A549 (cell line): ENCODE measurements at regions not wholly inside any gene's neighbourhood (a gene's known extent, or its start where the extent isn't known, plus 50 kb on each side); places are given as distances from the start of the nearest gene placed in this dataset.

Experiments used
- CEBPB ChIP-seq, 2 experiments: fragments of >200 bp in 1 of 2; sonication (Bioruptor Twin) in 1 of 2; formaldehyde crosslinking in 1 of 2; IDR thresholded peaks; 2 replicates each; pipeline ENCODE4 v1.6.1; 2012 to 2016
- EP300 ChIP-seq, 2 experiments: fragments of >200 bp; sonication (Bioruptor Twin); formaldehyde crosslinking; IDR thresholded peaks; 2 replicates in 1 of 2; 3 replicates in 1 of 2; pipeline ENCODE4 v1.6.1; 2016 to 2017
- JUN ChIP-seq, 2 experiments: fragments of >200 bp; sonication (Bioruptor Twin); formaldehyde crosslinking; IDR thresholded peaks; 2 replicates in 1 of 2; 3 replicates in 1 of 2; pipeline ENCODE4 v1.6.1; 2016 to 2017
- MAFK ChIP-seq: fragments of 450-650 bp; IDR thresholded peaks from 2 replicates; pipeline ENCODE4 v1.6.1; 2014; ENCODE audit not compliant: partially characterized antibody
- TF ChIP-seq, protein P1 (sequence below): IDR thresholded peaks from 2 replicates; pipeline ENCODE4 v1.6.1; 2012; ENCODE audit warnings: low read depth, borderline replicate concordance
- TF ChIP-seq, protein P2 (sequence below): fragments of >200 bp; sonication (Bioruptor Twin); formaldehyde crosslinking; IDR thresholded peaks from 3 replicates; pipeline ENCODE4 v1.5.1; 2016

DNA sequence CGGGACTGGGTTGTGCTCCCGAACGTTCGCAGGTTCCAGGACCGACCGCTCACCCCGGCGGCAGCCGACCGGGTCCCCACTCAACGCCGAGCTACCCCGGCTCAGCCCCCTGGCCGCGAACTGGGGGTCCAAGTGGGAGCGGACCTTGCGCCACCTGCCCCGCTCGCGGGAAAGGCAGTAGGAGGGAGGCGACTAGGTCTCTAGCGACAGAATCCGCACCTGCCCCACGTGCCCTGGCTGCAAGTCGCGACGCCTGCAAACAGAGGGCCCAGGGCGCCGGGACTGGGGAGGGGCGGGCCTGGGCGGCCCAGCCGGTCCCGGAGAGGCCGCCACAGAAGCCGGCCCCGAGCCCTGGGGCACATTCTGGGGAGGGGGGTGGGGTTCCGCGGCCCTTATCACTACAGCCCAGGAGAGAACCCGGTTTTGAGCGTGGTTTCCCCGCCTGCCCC is 239.2 kb upstream of the CPNE8 start:
- TF ChIP-seq EP300 (IDR thresholded peaks at IDR 0.05) (no peak), CEBPB (IDR thresholded peaks at IDR 0.05) (no peak), JUN (IDR thresholded peaks at IDR 0.05) (no peak), MAFK (no peak)
- TF ChIP-seq, protein P1, sequence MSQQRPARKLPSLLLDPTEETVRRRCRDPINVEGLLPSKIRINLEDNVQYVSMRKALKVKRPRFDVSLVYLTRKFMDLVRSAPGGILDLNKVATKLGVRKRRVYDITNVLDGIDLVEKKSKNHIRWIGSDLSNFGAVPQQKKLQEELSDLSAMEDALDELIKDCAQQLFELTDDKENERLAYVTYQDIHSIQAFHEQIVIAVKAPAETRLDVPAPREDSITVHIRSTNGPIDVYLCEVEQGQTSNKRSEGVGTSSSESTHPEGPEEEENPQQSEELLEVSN = no peak
- TF ChIP-seq, protein P2, sequence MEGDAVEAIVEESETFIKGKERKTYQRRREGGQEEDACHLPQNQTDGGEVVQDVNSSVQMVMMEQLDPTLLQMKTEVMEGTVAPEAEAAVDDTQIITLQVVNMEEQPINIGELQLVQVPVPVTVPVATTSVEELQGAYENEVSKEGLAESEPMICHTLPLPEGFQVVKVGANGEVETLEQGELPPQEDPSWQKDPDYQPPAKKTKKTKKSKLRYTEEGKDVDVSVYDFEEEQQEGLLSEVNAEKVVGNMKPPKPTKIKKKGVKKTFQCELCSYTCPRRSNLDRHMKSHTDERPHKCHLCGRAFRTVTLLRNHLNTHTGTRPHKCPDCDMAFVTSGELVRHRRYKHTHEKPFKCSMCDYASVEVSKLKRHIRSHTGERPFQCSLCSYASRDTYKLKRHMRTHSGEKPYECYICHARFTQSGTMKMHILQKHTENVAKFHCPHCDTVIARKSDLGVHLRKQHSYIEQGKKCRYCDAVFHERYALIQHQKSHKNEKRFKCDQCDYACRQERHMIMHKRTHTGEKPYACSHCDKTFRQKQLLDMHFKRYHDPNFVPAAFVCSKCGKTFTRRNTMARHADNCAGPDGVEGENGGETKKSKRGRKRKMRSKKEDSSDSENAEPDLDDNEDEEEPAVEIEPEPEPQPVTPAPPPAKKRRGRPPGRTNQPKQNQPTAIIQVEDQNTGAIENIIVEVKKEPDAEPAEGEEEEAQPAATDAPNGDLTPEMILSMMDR = no peak
